HUES48 (cell line): ENCODE measurements at regions not wholly inside any gene's neighbourhood (a gene's known extent, or its start where the extent isn't known, plus 50 kb on each side); places are given as distances from the start of the nearest gene placed in this dataset.
"Not testable (repeated sequence)": the region's sequence is repeated elsewhere in the genome, so short reads cannot be mapped to it uniquely, and the experiment has no call there.

Experiments
- H3K27ac ChIP-seq: one replicate; pipeline ENCODE4 v1.7.0; 2013; ENCODE audit warnings: low read depth, low read length, inconsistent platforms
- H3K27me3 ChIP-seq: 2 replicates; pipeline ENCODE4 v1.6.1; 2013; ENCODE audit warnings: mild to moderate bottlenecking, low read length; ENCODE audit not compliant: control insufficient read depth, insufficient read depth
- H3K36me3 ChIP-seq: 2 replicates; pipeline ENCODE4 v1.6.1; 2013; ENCODE audit warnings: low read length; ENCODE audit not compliant: control insufficient read depth, insufficient read depth
- H3K4me1 ChIP-seq: 2 replicates; pipeline ENCODE4 v1.6.1; 2013; ENCODE audit warnings: mild to moderate bottlenecking, low read length; ENCODE audit not compliant: control insufficient read depth, insufficient read depth
- H3K4me3 ChIP-seq: 2 replicates; pipeline ENCODE4 v1.5.1; 2013; ENCODE audit warnings: mild to moderate bottlenecking, low read depth, low read length
- H3K9ac ChIP-seq: 2 replicates; pipeline ENCODE4 v1.6.1; 2013; ENCODE audit warnings: mild to moderate bottlenecking, low read depth, low read length, moderate library complexity
- H3K9me3 ChIP-seq: 2 replicates; pipeline ENCODE4 v1.6.1; 2013; ENCODE audit warnings: low read length; ENCODE audit not compliant: control insufficient read depth, insufficient read depth

GRCh38 chr12:75792687-75793086 lies 238.9 kb downstream of the PHLDA1 start:
- Histone ChIP-seq H3K9ac (no peak overlapping the region), H3K27me3 (no peaks in the 10 kb centered on the region), H3K27ac (no peak overlapping the region)

GRCh38 chr12:75790219-75790618 lies 241.4 kb downstream of the PHLDA1 start:
- Histone ChIP-seq H3K9me3 (no peaks in the 10 kb centered on the region), H3K4me1 (peaks cover 15% of the 10 kb centered on the region; the same call in 1 of the 2 replicates), H3K9ac (no peak overlapping the region), H3K27me3 (no peaks in the 10 kb centered on the region), H3K27ac (no peak overlapping the region), H3K4me3 (no peak overlapping the region), H3K36me3 (no peaks in the 10 kb centered on the region)

More at GRCh38 chr12:75792687-75793086, 238.9 kb downstream of the PHLDA1 start:
- no peak overlapping the region for H3K4me3 ChIP-seq
- H3K9me3 ChIP-seq = no peaks in the 10 kb centered on the region
- H3K36me3 ChIP-seq = no peaks in the 10 kb centered on the region
- peaks cover 15% of the 10 kb centered on the region; the same call in 1 of the 2 replicates for H3K4me1 ChIP-seq

- H3K4me1 ChIP-seq = peaks cover 15% of the 10 kb centered on the region; the same call in 1 of the 2 replicates
- H3K27ac ChIP-seq, H3K9ac ChIP-seq, H3K27me3 ChIP-seq, H3K9me3 ChIP-seq, H3K4me3 ChIP-seq, H3K36me3 ChIP-seq: not testable (repeated sequence)
These were observed 244.4 kb downstream of the PHLDA1 start for GRCh38 chr12:75787146-75787545.

- Histone ChIP-seq H3K9ac (no peak overlapping the region), H3K4me1 (peaks cover 7% of the 10 kb centered on the region; the same call in 1 of the 2 replicates), H3K9me3 (no peaks in the 10 kb centered on the region), H3K4me3 (no peak overlapping the region), H3K36me3 (no peaks in the 10 kb centered on the region), H3K27ac (no peak overlapping the region), H3K27me3 (no peaks in the 10 kb centered on the region)
These were observed 245.5 kb downstream of the PHLDA1 start for GRCh38 chr12:75786070-75786469.

GRCh38 chr12:75784591-75784990 lies 247.0 kb downstream of the PHLDA1 start:
- no peaks in the 10 kb centered on the region for H3K4me1 ChIP-seq
- H3K9ac ChIP-seq = no peak overlapping the region
- H3K27me3 ChIP-seq = no peaks in the 10 kb centered on the region
- H3K27ac ChIP-seq = no peak overlapping the region
- H3K36me3 ChIP-seq = no peaks in the 10 kb centered on the region
- H3K9me3 ChIP-seq = 0 out of 2 replicates have a peak, but pooled peaks cover 3% of the 10 kb centered on the region
- no peak overlapping the region for H3K4me3 ChIP-seq

- Histone ChIP-seq H3K4me3 (no peak overlapping the region), H3K4me1 (no peaks in the 10 kb centered on the region), H3K9ac (no peak overlapping the region), H3K9me3 (0 out of 2 replicates have a peak, but pooled peaks cover 3% of the 10 kb centered on the region), H3K36me3 (no peaks in the 10 kb centered on the region), H3K27me3 (no peaks in the 10 kb centered on the region), H3K27ac (no peak overlapping the region)
These were observed 248.3 kb downstream of the PHLDA1 start for GRCh38 chr12:75783093-75783877.

- Histone ChIP-seq H3K9me3 (0 out of 2 replicates have a peak, but pooled peaks cover 3% of the 10 kb centered on the region), H3K4me3 (no peak overlapping the region), H3K27ac (no peak overlapping the region), H3K4me1 (no peaks in the 10 kb centered on the region), H3K9ac (no peak overlapping the region), H3K27me3 (no peaks in the 10 kb centered on the region), H3K36me3 (no peaks in the 10 kb centered on the region)
These were observed 249.5 kb downstream of the PHLDA1 start for GRCh38 chr12:75782069-75782581.

GRCh38 chr12:75781532-75782046 lies 250.0 kb downstream of the PHLDA1 start:
- Histone ChIP-seq H3K27me3 (no peaks in the 10 kb centered on the region), H3K36me3 (no peaks in the 10 kb centered on the region), H3K9ac (no peak overlapping the region), H3K9me3 (0 out of 2 replicates have a peak, but pooled peaks cover 3% of the 10 kb centered on the region), H3K4me3 (no peak overlapping the region), H3K4me1 (no peaks in the 10 kb centered on the region), H3K27ac (no peak overlapping the region)

- H3K27ac ChIP-seq = no peak overlapping the region
- H3K9ac ChIP-seq = no peak overlapping the region
- H3K27me3 ChIP-seq = no peaks in the 10 kb centered on the region
- no peaks in the 10 kb centered on the region for H3K36me3 ChIP-seq
- H3K4me3 ChIP-seq = no peak overlapping the region
- H3K9me3 ChIP-seq = 0 out of 2 replicates have a peak, but pooled peaks cover 3% of the 10 kb centered on the region
- H3K4me1 ChIP-seq = no peaks in the 10 kb centered on the region
These were observed 251.6 kb downstream of the PHLDA1 start for GRCh38 chr12:75779891-75780496.

- no peaks in the 10 kb centered on the region for H3K9me3 ChIP-seq
- H3K36me3 ChIP-seq = no peaks in the 10 kb centered on the region
- H3K9ac ChIP-seq = no peak overlapping the region
- H3K27me3 ChIP-seq = no peaks in the 10 kb centered on the region
- no peak overlapping the region for H3K27ac ChIP-seq
- H3K4me1 ChIP-seq = no peaks in the 10 kb centered on the region
- no peak overlapping the region for H3K4me3 ChIP-seq
These were observed 257.1 kb downstream of the PHLDA1 start for GRCh38 chr12:75774261-75775052.
